Astrocyte (in vitro differentiated cells and primary cell): ENCODE measurements at regions not wholly inside any gene's neighbourhood (a gene's known extent, or its start where the extent isn't known, plus 50 kb on each side); places are given as distances from the start of the nearest gene placed in this dataset.

Experiments
- DNase-seq: peaks from one replicate; pipeline ENCODE4 v3.0.0-alpha.2; 2010; ENCODE audit warnings: low read depth
- FAIRE-seq: peaks from 2 replicates; lab custom pipeline; 2011; peaks lifted over from hg19 to GRCh38; lab: Jason Lieb, UNC
- H2AFZ ChIP-seq: 2 replicates; pipeline ENCODE4 v1.6.0; 2012; ENCODE audit warnings: low read depth, low read length, inconsistent platforms
- H3K27ac ChIP-seq: 2 replicates; pipeline ENCODE4 v1.5.1; 2011; ENCODE audit warnings: low read depth, low read length, inconsistent platforms
- H3K27me3 ChIP-seq: 2 replicates; pipeline ENCODE4 v1.6.0; 2011; ENCODE audit warnings: low read length, inconsistent platforms; ENCODE audit not compliant: insufficient read depth
- H3K36me3 ChIP-seq: 2 replicates; pipeline ENCODE4 v1.5.1; 2011; ENCODE audit warnings: low read length, inconsistent platforms; ENCODE audit not compliant: insufficient read depth
- H3K4me1 ChIP-seq: 2 replicates; pipeline ENCODE4 v1.5.1; 2011; ENCODE audit warnings: low read length, inconsistent platforms; ENCODE audit not compliant: insufficient read depth
- H3K4me2 ChIP-seq: 2 replicates; pipeline ENCODE4 v1.6.0; 2012; ENCODE audit warnings: low read length, inconsistent platforms
- H3K4me3 ChIP-seq: 2 replicates; pipeline ENCODE4 v1.5.1; 2011; ENCODE audit warnings: low read depth, mild to moderate bottlenecking, low read length, inconsistent platforms; ENCODE audit not compliant: insufficient read depth
- H3K79me2 ChIP-seq: 2 replicates; pipeline ENCODE4 v1.6.0; 2012; ENCODE audit warnings: mild to moderate bottlenecking, low read length, inconsistent platforms; ENCODE audit not compliant: insufficient read depth
- H3K9ac ChIP-seq: 2 replicates; pipeline ENCODE4 v1.6.0; 2012; ENCODE audit warnings: mild to moderate bottlenecking, low read length, inconsistent platforms
- H3K9me3 ChIP-seq: 2 replicates; pipeline ENCODE4 v1.5.1; 2012; ENCODE audit warnings: low read depth, mild to moderate bottlenecking, low read length, inconsistent platforms; ENCODE audit not compliant: insufficient read depth
- H4K20me1 ChIP-seq: 2 replicates; pipeline ENCODE4 v1.6.0; 2012; ENCODE audit warnings: low read length, inconsistent platforms; ENCODE audit not compliant: insufficient read depth
- H3K27ac Mint-ChIP-seq: one replicate; pipeline ENCODE4 v1.8.0; 2021; ENCODE audit warnings: mild to moderate bottlenecking, mixed read lengths; ENCODE audit not compliant: unreplicated experiment
- H3K27me3 Mint-ChIP-seq: one replicate; pipeline ENCODE4 v1.8.0; 2021; ENCODE audit warnings: low read depth, mixed read lengths; ENCODE audit not compliant: unreplicated experiment
- H3K36me3 Mint-ChIP-seq: one replicate; pipeline ENCODE4 v1.8.0; 2021; ENCODE audit warnings: low read depth, mixed read lengths; ENCODE audit not compliant: unreplicated experiment
- H3K4me1 Mint-ChIP-seq: one replicate; pipeline ENCODE4 v1.8.0; 2021; ENCODE audit warnings: low read depth, mixed read lengths; ENCODE audit not compliant: unreplicated experiment
- H3K4me3 Mint-ChIP-seq: one replicate; pipeline ENCODE4 v1.8.0; 2021; ENCODE audit warnings: mild to moderate bottlenecking, moderate library complexity, mixed read lengths; ENCODE audit not compliant: unreplicated experiment
- H3K9me3 Mint-ChIP-seq: one replicate; pipeline ENCODE4 v1.8.0; 2021; ENCODE audit warnings: mild to moderate bottlenecking, mixed read lengths; ENCODE audit not compliant: unreplicated experiment
- CTCF ChIP-seq: IDR thresholded peaks from 2 replicates; pipeline ENCODE4 v1.5.1; 2011; ENCODE audit warnings: low read depth, mild to moderate bottlenecking, inconsistent platforms, low read length, moderate library complexity; ENCODE audit not compliant: insufficient read depth
- EZH2 ChIP-seq: IDR thresholded peaks from 2 replicates; pipeline ENCODE4 v1.6.1; 2012; ENCODE audit warnings: mild to moderate bottlenecking, low read length, inconsistent platforms; ENCODE audit not compliant: insufficient read depth

GRCh38 chr18:42231796-42232195, 276.8 kb downstream of the PIK3C3 start:
- Histone ChIP-seq H3K4me3 (no peak overlapping the region), H3K36me3 (no peaks in the 10 kb centered on the region), H3K79me2 (no peaks in the 10 kb centered on the region), H2AFZ (no peak overlapping the region), H4K20me1 (no peaks in the 10 kb centered on the region), H3K4me1 (no peaks in the 10 kb centered on the region), H3K27ac (no peak overlapping the region), H3K9me3 (no peaks in the 10 kb centered on the region), H3K27me3 (no peaks in the 10 kb centered on the region), H3K9ac (no peak overlapping the region), H3K4me2 (no peak overlapping the region)
- DNase-seq: no peak
- Mint-ChIP-seq H3K9me3 (no peaks in the 10 kb centered on the region), H3K36me3 (no peaks in the 10 kb centered on the region), H3K4me3 (no peak overlapping the region), H3K27ac (no peak overlapping the region), H3K27me3 (no peaks in the 10 kb centered on the region), H3K4me1 (no peaks in the 10 kb centered on the region)
- no peak for FAIRE-seq
- TF ChIP-seq CTCF: no peak
- TF ChIP-seq EZH2: no peak

- H3K4me1 ChIP-seq: no peaks in the 10 kb centered on the region
- H3K79me2 ChIP-seq: no peaks in the 10 kb centered on the region
- no peaks in the 10 kb centered on the region for H4K20me1 ChIP-seq
- Mint-ChIP-seq H3K4me1 (no peaks in the 10 kb centered on the region), H3K27me3 (no peaks in the 10 kb centered on the region), H3K9me3 (no peaks in the 10 kb centered on the region), H3K36me3 (no peaks in the 10 kb centered on the region), H3K27ac (no peak overlapping the region), H3K4me3 (no peak overlapping the region)
- no peak overlapping the region for H3K4me3 ChIP-seq
- no peaks in the 10 kb centered on the region for H3K27me3 ChIP-seq
- TF ChIP-seq CTCF (no peak), EZH2 (no peak)
- FAIRE-seq (no peak), DNase-seq (no peak)
- no peak overlapping the region for H3K4me2 ChIP-seq
- H2AFZ ChIP-seq: no peak overlapping the region
- H3K36me3 ChIP-seq: no peaks in the 10 kb centered on the region
- H3K9ac ChIP-seq: no peak overlapping the region
- H3K27ac ChIP-seq: no peak overlapping the region
- no peaks in the 10 kb centered on the region for H3K9me3 ChIP-seq
Observed at GRCh38 chr18:42233908-42234307, 278.9 kb downstream of the PIK3C3 start.

DNA sequence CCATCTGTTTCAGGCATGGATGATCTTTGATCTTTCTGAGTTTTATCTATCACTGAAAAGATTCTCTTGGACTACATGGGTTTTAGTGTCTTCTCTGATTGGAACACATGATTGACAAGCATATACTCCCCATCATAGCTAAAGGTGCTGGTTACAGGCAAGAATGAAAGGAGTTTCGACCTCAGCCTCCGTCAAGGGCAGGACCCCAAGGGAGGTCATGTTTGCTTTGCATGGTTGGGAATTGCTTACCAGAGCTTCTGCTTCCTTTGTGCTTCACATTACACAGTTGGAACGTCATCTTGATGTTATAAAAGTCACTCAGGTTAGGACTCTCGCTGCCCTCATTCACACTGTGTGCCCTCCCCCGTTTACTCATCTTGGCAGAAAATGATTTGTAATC, 287.7 kb downstream of the PIK3C3 start:
- no peaks in the 10 kb centered on the region for H3K4me1 Mint-ChIP-seq
- Histone ChIP-seq H3K4me3 (no peak overlapping the region), H3K4me1 (no peaks in the 10 kb centered on the region), H3K27ac (no peak overlapping the region), H3K27me3 (no peaks in the 10 kb centered on the region), H3K36me3 (no peaks in the 10 kb centered on the region), H2AFZ (no peak overlapping the region), H4K20me1 (no peaks in the 10 kb centered on the region), H3K4me2 (no peak overlapping the region), H3K9ac (no peak overlapping the region), H3K9me3 (no peaks in the 10 kb centered on the region), H3K79me2 (no peaks in the 10 kb centered on the region)
- FAIRE-seq: no peak
- H3K27me3 Mint-ChIP-seq: no peaks in the 10 kb centered on the region
- H3K36me3 Mint-ChIP-seq: no peaks in the 10 kb centered on the region
- TF ChIP-seq EZH2 (no peak), CTCF (no peak)
- H3K27ac Mint-ChIP-seq: no peak overlapping the region
- no peak for DNase-seq
- H3K9me3 Mint-ChIP-seq: no peaks in the 10 kb centered on the region
- H3K4me3 Mint-ChIP-seq: no peak overlapping the region
